Hepatocyte (in vitro differentiated cells): ENCODE measurements at regions not wholly inside any gene's neighbourhood (a gene's known extent, or its start where the extent isn't known, plus 50 kb on each side); places are given as distances from the start of the nearest gene placed in this dataset.

Source experiments
- DNase-seq: peaks from one replicate; pipeline ENCODE4 v3.0.0-alpha.2; 2016; ENCODE audit warnings: low spot score
- H2AFZ ChIP-seq: fragments of 200-600 bp; sonication (generic); 2 replicates; pipeline ENCODE4 v1.6.0; 2016; ENCODE audit warnings: antibody characterized with exemption, mild to moderate bottlenecking
- H3K27ac ChIP-seq: fragments of 200-600 bp; sonication (generic); 2 replicates; pipeline ENCODE4 v1.5.1; 2016; ENCODE audit warnings: mild to moderate bottlenecking
- H3K27me3 ChIP-seq: fragments of 200-600 bp; sonication (generic); 2 replicates; pipeline ENCODE4 v1.6.1; 2016
- H3K36me3 ChIP-seq: fragments of 200-600 bp; sonication (generic); replicated peaks from 2 replicates; pipeline ENCODE4 v1.5.1; 2016; ENCODE audit warnings: low read depth; ENCODE audit not compliant: insufficient read depth
- H3K4me1 ChIP-seq: fragments of 200-600 bp; sonication (generic); 2 replicates; pipeline ENCODE4 v1.5.1; 2016; ENCODE audit warnings: mild to moderate bottlenecking, moderate library complexity; ENCODE audit not compliant: insufficient read depth
- H3K4me2 ChIP-seq: fragments of 200-600 bp; sonication (generic); 2 replicates; pipeline ENCODE4 v1.6.0; 2016
- H3K4me3 ChIP-seq: fragments of 200-600 bp; sonication (generic); 2 replicates; pipeline ENCODE4 v1.5.1; 2016; ENCODE audit warnings: mild to moderate bottlenecking
- H3K79me2 ChIP-seq: fragments of 200-600 bp; sonication (generic); 2 replicates; pipeline ENCODE4 v1.6.0; 2017; ENCODE audit warnings: mild to moderate bottlenecking
- H3K9me2 ChIP-seq: fragments of 200-600 bp; sonication (generic); replicated peaks from 2 replicates; pipeline ENCODE4 v1.6.0; 2017; ENCODE audit warnings: mild to moderate bottlenecking; ENCODE audit not compliant: insufficient read depth
- H3K9me3 ChIP-seq: fragments of 200-600 bp; sonication (generic); 2 replicates; pipeline ENCODE4 v1.5.1; 2016; ENCODE audit warnings: low read depth, mild to moderate bottlenecking
- H4K20me1 ChIP-seq: fragments of 200-600 bp; sonication (generic); 2 replicates; pipeline ENCODE4 v1.6.0; 2016; ENCODE audit warnings: mild to moderate bottlenecking; ENCODE audit not compliant: insufficient read depth, poor library complexity, severe bottlenecking
- EZH2 ChIP-seq: fragments of 200-600 bp; sonication (generic); IDR thresholded peaks from 2 replicates; pipeline ENCODE4 v1.6.1; 2016; ENCODE audit warnings: antibody characterized with exemption, mild to moderate bottlenecking, borderline replicate concordance
- EZH2phosphoT487 ChIP-seq: fragments of 200-600 bp; sonication (generic); IDR thresholded peaks from one replicate; pipeline ENCODE4 v1.6.1; 2018; ENCODE audit warnings: antibody characterized with exemption, mild to moderate bottlenecking, low read depth, moderate library complexity; ENCODE audit not compliant: unreplicated experiment, severe bottlenecking
- WGBS: methylation state at CpG from one replicate; pipeline ENCODE4 v1.1.6; 2016; ENCODE audit warnings: low lambda C conversion rate; ENCODE audit errors: missing lambda C conversion rate; 5-methylcytosine and 5-hydroxymethylcytosine counted together
- TF ChIP-seq, protein P1 (sequence below): fragments of 200-600 bp; sonication (generic); IDR thresholded peaks from 2 replicates; pipeline ENCODE4 v1.5.1; 2016; ENCODE audit warnings: antibody characterized with exemption, mild to moderate bottlenecking; ENCODE audit not compliant: poor library complexity

DNA sequence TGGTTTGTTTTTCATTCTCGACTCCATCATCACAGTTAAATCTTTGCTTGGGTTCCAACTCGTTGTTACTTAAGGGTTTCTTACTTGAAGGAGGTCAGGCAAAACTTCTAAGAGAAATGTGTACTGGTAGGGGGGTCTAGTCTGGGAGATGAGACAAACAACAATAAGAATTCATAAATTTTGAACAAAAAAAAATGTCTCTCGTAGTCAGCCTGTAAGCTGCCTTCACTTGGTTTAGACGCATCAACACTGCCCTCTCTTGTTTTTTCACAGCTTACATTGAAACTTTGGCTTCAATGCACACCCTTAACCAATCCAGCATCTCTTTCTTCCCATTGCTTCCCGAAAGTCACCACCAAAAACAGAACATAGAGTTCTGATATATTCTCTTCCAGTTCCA, 576.4 kb upstream of the PIK3C3 start:
- H2AFZ ChIP-seq, result peak overlapping the region; percentile 17
- H3K36me3 ChIP-seq, result no peaks in the 10 kb centered on the region
- no peak overlapping the region for H3K4me2 ChIP-seq
- WGBS, result 39% methylated on average over 5 of the region's 5 CpGs
- H3K27me3 ChIP-seq, result no peaks in the 10 kb centered on the region
- H4K20me1 ChIP-seq, result no peaks in the 10 kb centered on the region
- H3K4me3 ChIP-seq, result no peak overlapping the region
- no peaks in the 10 kb centered on the region for H3K9me3 ChIP-seq
- no peaks in the 10 kb centered on the region for H3K4me1 ChIP-seq
- peak; percentile 39 for DNase-seq
- TF ChIP-seq EZH2, result no peak
- TF ChIP-seq, protein P1, sequence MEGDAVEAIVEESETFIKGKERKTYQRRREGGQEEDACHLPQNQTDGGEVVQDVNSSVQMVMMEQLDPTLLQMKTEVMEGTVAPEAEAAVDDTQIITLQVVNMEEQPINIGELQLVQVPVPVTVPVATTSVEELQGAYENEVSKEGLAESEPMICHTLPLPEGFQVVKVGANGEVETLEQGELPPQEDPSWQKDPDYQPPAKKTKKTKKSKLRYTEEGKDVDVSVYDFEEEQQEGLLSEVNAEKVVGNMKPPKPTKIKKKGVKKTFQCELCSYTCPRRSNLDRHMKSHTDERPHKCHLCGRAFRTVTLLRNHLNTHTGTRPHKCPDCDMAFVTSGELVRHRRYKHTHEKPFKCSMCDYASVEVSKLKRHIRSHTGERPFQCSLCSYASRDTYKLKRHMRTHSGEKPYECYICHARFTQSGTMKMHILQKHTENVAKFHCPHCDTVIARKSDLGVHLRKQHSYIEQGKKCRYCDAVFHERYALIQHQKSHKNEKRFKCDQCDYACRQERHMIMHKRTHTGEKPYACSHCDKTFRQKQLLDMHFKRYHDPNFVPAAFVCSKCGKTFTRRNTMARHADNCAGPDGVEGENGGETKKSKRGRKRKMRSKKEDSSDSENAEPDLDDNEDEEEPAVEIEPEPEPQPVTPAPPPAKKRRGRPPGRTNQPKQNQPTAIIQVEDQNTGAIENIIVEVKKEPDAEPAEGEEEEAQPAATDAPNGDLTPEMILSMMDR, result peak; percentile 61
- no peaks in the 10 kb centered on the region for H3K79me2 ChIP-seq
- no peaks in the 10 kb centered on the region for H3K9me2 ChIP-seq
- H3K27ac ChIP-seq, result no peak overlapping the region

DNA sequence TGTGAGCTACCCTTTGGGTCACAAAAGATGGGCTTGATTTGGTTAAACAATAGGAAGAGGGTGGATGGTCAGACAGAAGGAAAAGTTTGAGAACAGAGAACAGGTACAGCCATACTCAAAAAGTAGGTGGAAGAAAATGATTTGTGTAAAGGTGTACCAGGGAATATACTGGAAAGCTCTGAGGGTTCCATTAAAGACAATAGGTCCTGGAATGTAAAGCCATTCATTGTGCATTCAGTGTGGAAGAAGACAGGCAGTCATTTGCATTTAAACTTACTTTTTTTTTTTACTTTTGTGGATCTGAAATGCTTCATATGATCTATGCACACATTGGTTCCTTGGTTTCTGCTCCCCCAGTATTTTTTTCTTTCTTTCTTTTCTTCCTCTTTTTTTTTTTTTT, 581.4 kb upstream of the PIK3C3 start:
- Histone ChIP-seq H3K4me2 (no peak overlapping the region), H4K20me1 (no peaks in the 10 kb centered on the region), H3K4me3 (no peak overlapping the region), H3K79me2 (no peaks in the 10 kb centered on the region), H3K27ac (no peak overlapping the region), H3K27me3 (no peaks in the 10 kb centered on the region), H3K9me2 (no peaks in the 10 kb centered on the region), H2AFZ (no peak overlapping the region), H3K36me3 (no peaks in the 10 kb centered on the region), H3K4me1 (no peaks in the 10 kb centered on the region), H3K9me3 (no peaks in the 10 kb centered on the region)
- no peak for DNase-seq
- TF ChIP-seq EZH2 (no peak), EZH2phosphoT487 (no peak)
- TF ChIP-seq, protein P1, result no peak

DNA sequence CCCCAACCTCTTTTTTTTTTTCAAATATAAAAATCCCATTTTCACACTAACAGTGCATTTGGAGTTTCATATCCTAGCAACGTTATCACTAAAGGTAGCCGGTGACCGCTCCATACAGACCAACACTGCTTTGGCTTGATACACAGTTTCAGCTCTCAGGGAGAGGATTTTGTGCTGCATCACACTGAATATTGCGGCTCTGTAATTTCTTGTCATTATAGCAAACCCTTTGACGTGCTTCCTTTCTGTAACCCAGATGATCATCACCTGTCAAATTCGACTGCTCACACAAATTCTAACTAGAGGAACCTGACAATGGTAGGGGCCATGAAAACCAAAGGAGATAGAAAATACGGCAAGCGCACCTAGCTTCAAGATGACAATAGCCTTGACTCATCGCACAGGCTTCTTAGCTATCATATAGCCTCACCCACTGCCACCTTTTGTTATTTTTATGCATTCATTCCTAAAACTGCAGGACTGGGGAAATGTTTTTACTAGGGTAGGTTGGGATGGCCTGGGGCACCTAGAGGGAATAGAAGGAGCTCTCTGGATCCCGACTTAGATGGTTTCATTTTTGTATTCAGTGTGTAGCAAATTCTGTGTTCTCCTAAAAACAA, 582.9 kb upstream of the PIK3C3 start:
- peak overlapping the region; percentile 14 for H2AFZ ChIP-seq
- no peak overlapping the region for H3K27ac ChIP-seq
- no peak for TF ChIP-seq EZH2
- TF ChIP-seq EZH2phosphoT487, result no peak
- TF ChIP-seq, protein P1, result no peak
- DNase-seq, result no peak
- H3K36me3 ChIP-seq, result no peaks in the 10 kb centered on the region
- no peak overlapping the region for H3K4me2 ChIP-seq
- H3K9me2 ChIP-seq, result no peaks in the 10 kb centered on the region
- H4K20me1 ChIP-seq, result no peaks in the 10 kb centered on the region
- WGBS, result 79% methylated on average over 10 of the region's 10 CpGs
- no peaks in the 10 kb centered on the region for H3K4me1 ChIP-seq
- no peaks in the 10 kb centered on the region for H3K27me3 ChIP-seq
- H3K79me2 ChIP-seq, result no peaks in the 10 kb centered on the region
- H3K9me3 ChIP-seq, result no peaks in the 10 kb centered on the region
- H3K4me3 ChIP-seq, result no peak overlapping the region
